22Rv1 (cell line): ENCODE measurements at regions not wholly inside any gene's neighbourhood (a gene's known extent, or its start where the extent isn't known, plus 50 kb on each side); places are given as distances from the start of the nearest gene placed in this dataset.

Experiments used
- H3K27ac ChIP-seq: fragments of 450-650 bp; 2 replicates; pipeline ENCODE4 v1.5.1; 2017
- ZFX ChIP-seq: fragments of 450-650 bp; IDR thresholded peaks from 2 replicates; pipeline ENCODE4 v1.6.1; 2017; ENCODE audit warnings: antibody characterized with exemption, borderline replicate concordance
- TF ChIP-seq, protein P1 (sequence below): fragments of 450-650 bp; IDR thresholded peaks from 2 replicates; pipeline ENCODE4 v1.5.1; 2017; ENCODE audit warnings: mild to moderate bottlenecking

DNA sequence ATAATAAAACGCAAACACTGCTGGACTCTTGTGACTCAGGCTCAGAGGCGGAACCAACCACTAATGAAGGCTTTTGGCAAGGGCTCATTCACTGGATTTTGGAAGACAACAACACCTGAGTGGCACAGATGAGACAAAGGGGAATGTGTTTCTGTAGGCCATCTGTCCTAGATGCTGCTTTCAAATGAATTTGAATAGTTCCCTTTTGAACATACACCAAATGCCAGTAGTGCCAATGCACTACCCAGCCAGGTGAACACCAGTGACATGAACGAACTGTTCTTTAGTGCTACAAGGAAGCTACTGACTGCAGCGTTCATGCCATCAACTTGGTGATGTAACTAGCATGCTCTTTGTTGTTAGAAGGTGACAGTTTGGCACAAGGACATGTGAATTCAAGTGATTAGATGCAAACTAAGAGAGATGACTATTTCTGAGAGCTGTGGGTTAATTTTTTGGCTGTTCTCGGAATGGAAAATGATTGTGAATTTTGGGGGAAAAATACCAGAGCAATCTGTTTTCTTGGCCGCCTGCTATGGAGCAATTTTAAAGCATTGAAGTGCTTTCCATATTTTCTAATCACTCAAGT, 173.7 kb downstream of the SLC24A2 start:
- no peak overlapping the region for H3K27ac ChIP-seq
- TF ChIP-seq, protein P1, sequence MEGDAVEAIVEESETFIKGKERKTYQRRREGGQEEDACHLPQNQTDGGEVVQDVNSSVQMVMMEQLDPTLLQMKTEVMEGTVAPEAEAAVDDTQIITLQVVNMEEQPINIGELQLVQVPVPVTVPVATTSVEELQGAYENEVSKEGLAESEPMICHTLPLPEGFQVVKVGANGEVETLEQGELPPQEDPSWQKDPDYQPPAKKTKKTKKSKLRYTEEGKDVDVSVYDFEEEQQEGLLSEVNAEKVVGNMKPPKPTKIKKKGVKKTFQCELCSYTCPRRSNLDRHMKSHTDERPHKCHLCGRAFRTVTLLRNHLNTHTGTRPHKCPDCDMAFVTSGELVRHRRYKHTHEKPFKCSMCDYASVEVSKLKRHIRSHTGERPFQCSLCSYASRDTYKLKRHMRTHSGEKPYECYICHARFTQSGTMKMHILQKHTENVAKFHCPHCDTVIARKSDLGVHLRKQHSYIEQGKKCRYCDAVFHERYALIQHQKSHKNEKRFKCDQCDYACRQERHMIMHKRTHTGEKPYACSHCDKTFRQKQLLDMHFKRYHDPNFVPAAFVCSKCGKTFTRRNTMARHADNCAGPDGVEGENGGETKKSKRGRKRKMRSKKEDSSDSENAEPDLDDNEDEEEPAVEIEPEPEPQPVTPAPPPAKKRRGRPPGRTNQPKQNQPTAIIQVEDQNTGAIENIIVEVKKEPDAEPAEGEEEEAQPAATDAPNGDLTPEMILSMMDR, result no peak
- TF ChIP-seq ZFX, result no peak

DNA sequence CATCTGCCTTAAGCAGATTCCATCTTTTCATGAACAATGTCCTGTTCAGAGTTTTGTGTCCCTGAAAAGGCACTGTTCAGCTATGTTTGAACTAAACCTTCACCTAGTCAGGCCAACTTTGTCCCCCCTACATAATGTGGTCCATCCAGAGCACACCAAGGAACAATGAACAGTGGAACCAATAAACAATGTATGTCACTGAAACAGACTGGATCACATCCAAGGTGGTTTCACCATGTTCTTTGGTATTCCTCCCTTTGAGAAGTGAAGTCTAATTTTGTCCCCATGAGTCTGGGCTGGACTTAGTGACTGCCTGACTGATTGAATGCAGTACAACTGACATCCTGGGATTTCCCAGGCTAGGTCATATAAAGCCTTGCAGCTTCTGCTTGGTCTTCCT, 174.5 kb downstream of the SLC24A2 start:
- TF ChIP-seq ZFX, result no peak
- TF ChIP-seq, protein P1, result no peak
- H3K27ac ChIP-seq, result no peak overlapping the region

DNA sequence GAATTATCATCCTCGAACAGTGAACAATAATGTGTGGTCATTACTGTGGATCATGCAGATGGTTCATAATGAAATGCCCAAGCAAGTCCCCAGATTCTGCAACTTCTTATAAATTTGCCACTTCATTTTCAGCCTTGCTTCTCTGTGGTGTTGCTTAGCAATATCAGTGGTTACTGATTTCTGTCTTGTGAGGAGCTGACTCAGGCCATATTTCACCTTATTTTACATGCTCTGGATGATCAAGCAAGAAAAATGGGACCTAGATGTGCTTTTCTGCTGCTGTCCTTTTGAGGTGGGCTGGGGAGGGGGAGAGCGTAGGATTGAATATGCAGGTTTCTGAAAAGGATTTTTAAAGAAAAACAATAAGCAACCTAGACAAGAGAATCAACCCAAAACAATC, 188.3 kb downstream of the SLC24A2 start:
- no peak overlapping the region for H3K27ac ChIP-seq
- TF ChIP-seq ZFX, result no peak
- TF ChIP-seq, protein P1, result no peak

DNA sequence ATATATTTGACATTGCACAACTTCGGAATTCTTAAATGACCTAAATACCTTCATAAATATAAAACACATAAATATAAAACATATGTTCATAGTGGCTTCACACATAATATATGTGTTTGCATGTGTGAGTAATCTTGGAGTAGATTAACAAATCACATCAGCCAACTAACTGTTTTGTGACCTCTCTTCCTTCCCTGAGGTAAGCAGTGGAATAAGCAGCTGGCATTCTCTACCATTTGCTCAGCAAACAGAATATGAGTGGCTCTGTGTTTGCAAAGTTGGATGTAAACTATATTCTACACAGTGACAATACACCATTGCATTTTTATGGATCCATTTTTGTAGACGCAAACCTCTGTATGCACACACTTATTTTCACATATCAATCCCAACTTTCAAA, 189.9 kb downstream of the ACER2 start:
- TF ChIP-seq, protein P1, result no peak
- no peak for TF ChIP-seq ZFX
- no peak overlapping the region for H3K27ac ChIP-seq

DNA sequence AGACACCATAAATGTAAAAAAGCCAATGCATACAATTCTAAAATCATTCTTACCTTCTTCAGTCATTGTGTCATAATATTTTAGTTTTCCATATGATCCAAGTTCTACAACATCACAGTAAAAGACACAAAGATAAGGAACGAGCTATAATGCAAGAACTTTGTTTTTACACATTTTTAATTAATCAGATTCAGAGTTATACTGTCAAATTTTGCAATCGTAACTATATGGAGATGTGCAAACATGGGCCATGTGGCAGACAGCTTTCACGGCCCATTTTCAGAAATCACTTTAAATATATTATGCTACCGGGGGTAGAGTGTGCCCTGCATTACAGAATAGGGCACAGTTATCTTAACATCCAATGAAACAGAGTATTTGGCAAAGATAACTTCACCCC, 188.4 kb downstream of the ACER2 start:
- no peak overlapping the region for H3K27ac ChIP-seq
- TF ChIP-seq, protein P1, result no peak
- no peak for TF ChIP-seq ZFX

DNA sequence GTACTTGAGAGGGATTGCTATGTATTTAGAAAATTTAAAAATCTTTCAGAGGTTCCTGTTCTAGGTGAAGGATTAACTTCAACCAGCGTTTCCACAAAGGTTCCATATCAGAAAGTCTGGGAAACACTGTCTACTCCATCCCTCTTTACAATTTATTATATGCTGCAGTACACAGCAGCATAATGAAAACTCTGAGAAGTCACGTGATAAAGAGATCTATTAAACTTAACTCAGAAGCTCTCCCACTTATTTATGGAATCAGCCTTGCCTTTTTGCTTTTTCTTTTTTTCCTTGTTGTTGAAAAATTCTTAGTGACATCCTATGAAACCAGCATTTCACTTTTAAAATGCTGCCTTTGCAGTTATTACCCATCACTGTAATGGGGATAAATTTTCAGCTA, 186.2 kb downstream of the ACER2 start:
- TF ChIP-seq, protein P1, result no peak
- no peak for TF ChIP-seq ZFX
- no peak overlapping the region for H3K27ac ChIP-seq

DNA sequence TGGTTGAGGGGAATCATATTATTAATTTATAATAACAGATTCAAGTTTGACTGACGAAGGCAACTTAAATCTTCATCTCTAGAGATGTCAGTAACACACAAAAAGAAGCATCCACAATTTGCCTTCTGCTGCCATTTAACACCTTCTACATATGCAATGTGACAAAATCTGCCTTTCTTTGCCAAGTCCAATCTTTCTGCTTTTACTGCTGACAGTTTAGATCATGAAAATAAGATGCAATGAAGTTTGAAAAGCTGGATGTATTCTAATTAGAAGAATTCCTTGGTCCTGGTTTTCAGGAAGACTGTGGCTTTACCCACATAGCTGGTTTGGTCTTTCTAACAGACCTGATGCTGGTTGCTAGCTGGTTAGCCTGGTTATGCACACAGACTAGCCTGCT, 178.9 kb downstream of the ACER2 start:
- no peak overlapping the region for H3K27ac ChIP-seq
- TF ChIP-seq, protein P1, result no peak
- TF ChIP-seq ZFX, result no peak
